BLaER1 treated with 17β-estradiol and CSF1 and Interleukin-3, amounts not matched to agents 10 nM and 100 nM (cell line): ENCODE measurements at regions not wholly inside any gene's neighbourhood (a gene's known extent, or its start where the extent isn't known, plus 50 kb on each side); places are given as distances from the start of the nearest gene placed in this dataset.

Experiments
- H3K27ac ChIP-seq, 11 experiments: shearing (Covaris generic); formaldehyde crosslinking; 2 replicates each; pipeline ENCODE4 v1.8.1; 2022
- H3K27me3 ChIP-seq, 11 experiments: shearing (Covaris generic); formaldehyde crosslinking; 2 replicates each; pipeline ENCODE4 v1.8.1; 2022
- H3K36me3 ChIP-seq, 11 experiments: shearing (Covaris generic); formaldehyde crosslinking; 2 replicates each; pipeline ENCODE4 v1.8.1; 2022
- H3K4me1 ChIP-seq, 10 experiments: shearing (Covaris generic); formaldehyde crosslinking; 2 replicates each; pipeline ENCODE4 v1.8.1; 2022
- H3K4me2 ChIP-seq, 11 experiments: shearing (Covaris generic); formaldehyde crosslinking; 2 replicates each; pipeline ENCODE4 v1.8.1; 2022
- H3K4me3 ChIP-seq, 10 experiments: shearing (Covaris generic); formaldehyde crosslinking; 2 replicates each; pipeline ENCODE4 v1.8.1; 2022
- H3K9ac ChIP-seq, 11 experiments: shearing (Covaris generic); formaldehyde crosslinking; 2 replicates each; pipeline ENCODE4 v1.8.1; 2022
- H3K9me3 ChIP-seq, 11 experiments: shearing (Covaris generic); formaldehyde crosslinking; replicated peaks in 1 of 11; 2 replicates each; pipeline ENCODE4 v1.8.1; 2022
- H4K20me1 ChIP-seq, 11 experiments: shearing (Covaris generic); formaldehyde crosslinking; 2 replicates each; pipeline ENCODE4 v1.8.1; 2022
- Cebpa-rat ChIP-seq, 11 experiments: shearing (Covaris generic); IDR thresholded peaks; 2 replicates each; pipeline ENCODE4 v1.8.1; 2022

- Histone ChIP-seq H3K4me3 (no peak overlapping the region), H3K36me3 (no peaks in the 10 kb centered on the region), H3K4me2 (peak overlapping the region in 1 of 11 experiments; percentile 0; a peak in 2 of 22 replicates), H4K20me1 (no peaks in the 10 kb centered on the region), H3K4me1 (peaks cover 0 to 14% (median 5%) of the 10 kb centered on the region in 10 experiments; a peak in 8 of 20 replicates), H3K9ac (no peak overlapping the region), H3K27me3 (no peaks in the 10 kb centered on the region), H3K27ac (no peak overlapping the region), H3K9me3 (no peaks in the 10 kb centered on the region)
- no peak for TF ChIP-seq Cebpa-rat (IDR thresholded peaks at IDR 0.05)
These were observed 102.6 kb upstream of the RPS6KA2 start for GRCh38 chr6:166729658-166730057.

GRCh38 chr6:166728884-166729530 is 102.0 kb upstream of the RPS6KA2 start:
- no peak for TF ChIP-seq Cebpa-rat (IDR thresholded peaks at IDR 0.05)
- H3K4me3 ChIP-seq = no peak overlapping the region
- H4K20me1 ChIP-seq = no peaks in the 10 kb centered on the region
- peak overlapping the region in 5 of 11 experiments; percentile 0 to 10 (median 3); a peak in 2 of 22 replicates for H3K4me2 ChIP-seq
- peaks cover 0 to 14% (median 5%) of the 10 kb centered on the region in 10 experiments; a peak in 8 of 20 replicates for H3K4me1 ChIP-seq
- H3K36me3 ChIP-seq = no peaks in the 10 kb centered on the region
- no peaks in the 10 kb centered on the region for H3K9me3 ChIP-seq
- no peak overlapping the region for H3K9ac ChIP-seq
- no peak overlapping the region for H3K27ac ChIP-seq
- no peaks in the 10 kb centered on the region for H3K27me3 ChIP-seq

GRCh38 chr6:166726201-166726600 is 99.2 kb upstream of the RPS6KA2 start:
- H3K4me3 ChIP-seq = no peak overlapping the region

GRCh38 chr6:166725571-166725970 is 98.5 kb upstream of the RPS6KA2 start:
- no peaks in the 10 kb centered on the region for H3K9me3 ChIP-seq
- no peak overlapping the region for H3K4me3 ChIP-seq
- no peaks in the 10 kb centered on the region for H3K36me3 ChIP-seq
- no peak for TF ChIP-seq Cebpa-rat (IDR thresholded peaks at IDR 0.05)
- H3K27ac ChIP-seq = no peak overlapping the region
- H3K27me3 ChIP-seq = no peaks in the 10 kb centered on the region
- no peak overlapping the region for H3K9ac ChIP-seq
- H4K20me1 ChIP-seq = 0 out of 22 replicates have a peak, but pooled peaks cover 0 to 3% (median 0%) of the 10 kb centered on the region in 11 experiments
- H3K4me2 ChIP-seq = no peak overlapping the region
- peaks cover 0 to 14% (median 5%) of the 10 kb centered on the region in 10 experiments; a peak in 8 of 20 replicates for H3K4me1 ChIP-seq

More at GRCh38 chr6:166726201-166726600, 99.2 kb upstream of the RPS6KA2 start:
- Histone ChIP-seq H3K4me1 (peaks cover 0 to 14% (median 5%) of the 10 kb centered on the region in 10 experiments; a peak in 8 of 20 replicates), H3K27me3 (no peaks in the 10 kb centered on the region), H3K27ac (no peak overlapping the region), H3K36me3 (no peaks in the 10 kb centered on the region), H3K9me3 (no peaks in the 10 kb centered on the region), H3K4me2 (no peak overlapping the region), H4K20me1 (0 out of 22 replicates have a peak, but pooled peaks cover 0 to 3% (median 0%) of the 10 kb centered on the region in 11 experiments), H3K9ac (no peak overlapping the region)
- TF ChIP-seq Cebpa-rat (IDR thresholded peaks at IDR 0.05) = no peak

GRCh38 chr6:166724576-166724975 is 97.5 kb upstream of the RPS6KA2 start:
- Histone ChIP-seq H3K9ac (no peak overlapping the region), H3K27ac (no peak overlapping the region), H3K36me3 (no peaks in the 10 kb centered on the region), H3K9me3 (no peaks in the 10 kb centered on the region), H3K4me1 (peaks cover 0 to 12% (median 5%) of the 10 kb centered on the region in 10 experiments; a peak in 8 of 20 replicates), H4K20me1 (0 out of 22 replicates have a peak, but pooled peaks cover 0 to 3% (median 0%) of the 10 kb centered on the region in 11 experiments), H3K27me3 (no peaks in the 10 kb centered on the region), H3K4me2 (no peak overlapping the region), H3K4me3 (no peak overlapping the region)
- no peak for TF ChIP-seq Cebpa-rat (IDR thresholded peaks at IDR 0.05)

GRCh38 chr6:166722785-166723184 is 95.7 kb upstream of the RPS6KA2 start:
- Histone ChIP-seq H3K4me2 (no peak overlapping the region), H3K27ac (no peak overlapping the region), H3K27me3 (no peaks in the 10 kb centered on the region), H4K20me1 (0 out of 22 replicates have a peak, but pooled peaks cover 0 to 3% (median 0%) of the 10 kb centered on the region in 11 experiments), H3K9ac (no peak overlapping the region), H3K4me1 (peaks cover 0 to 4% (median 0%) of the 10 kb centered on the region in 10 experiments; a peak in 1 of 20 replicates), H3K9me3 (no peaks in the 10 kb centered on the region), H3K4me3 (no peak overlapping the region), H3K36me3 (no peaks in the 10 kb centered on the region)
- TF ChIP-seq Cebpa-rat (IDR thresholded peaks at IDR 0.05) = no peak

GRCh38 chr6:166721576-166721975 is 94.5 kb upstream of the RPS6KA2 start:
- no peak for TF ChIP-seq Cebpa-rat (IDR thresholded peaks at IDR 0.05)
- Histone ChIP-seq H3K4me3 (no peak overlapping the region), H3K4me2 (no peak overlapping the region), H3K9me3 (no peaks in the 10 kb centered on the region), H3K4me1 (peaks cover 0 to 5% (median 0%) of the 10 kb centered on the region in 10 experiments; a peak in 1 of 20 replicates), H4K20me1 (peaks cover 0 to 9% (median 0%) of the 10 kb centered on the region in 11 experiments; a peak in 1 of 22 replicates), H3K27ac (no peak overlapping the region), H3K36me3 (no peaks in the 10 kb centered on the region), H3K27me3 (no peaks in the 10 kb centered on the region), H3K9ac (no peak overlapping the region)

GRCh38 chr6:166720856-166721255 is 93.8 kb upstream of the RPS6KA2 start:
- Histone ChIP-seq H3K9me3 (no peaks in the 10 kb centered on the region), H4K20me1 (peaks cover 0 to 9% (median 0%) of the 10 kb centered on the region in 11 experiments; a peak in 1 of 22 replicates), H3K27me3 (no peaks in the 10 kb centered on the region), H3K4me3 (no peak overlapping the region), H3K27ac (no peak overlapping the region), H3K4me1 (peaks cover 0 to 5% (median 0%) of the 10 kb centered on the region in 10 experiments; a peak in 1 of 20 replicates), H3K36me3 (no peaks in the 10 kb centered on the region), H3K4me2 (no peak overlapping the region), H3K9ac (no peak overlapping the region)
- no peak for TF ChIP-seq Cebpa-rat (IDR thresholded peaks at IDR 0.05)

GRCh38 chr6:166719019-166719418 is 92.0 kb upstream of the RPS6KA2 start:
- H3K36me3 ChIP-seq = no peaks in the 10 kb centered on the region
- no peak overlapping the region for H3K9ac ChIP-seq
- no peak for TF ChIP-seq Cebpa-rat (IDR thresholded peaks at IDR 0.05)
- no peak overlapping the region for H3K4me2 ChIP-seq
- H3K27me3 ChIP-seq = no peaks in the 10 kb centered on the region
- H3K4me1 ChIP-seq = peaks cover 0 to 5% (median 0%) of the 10 kb centered on the region in 10 experiments; a peak in 1 of 20 replicates
- H4K20me1 ChIP-seq = peaks cover 0 to 9% (median 0%) of the 10 kb centered on the region in 11 experiments; a peak in 1 of 22 replicates
- no peaks in the 10 kb centered on the region for H3K9me3 ChIP-seq
- H3K27ac ChIP-seq = no peak overlapping the region
- H3K4me3 ChIP-seq = no peak overlapping the region
